Activated T-helper 2 cell treated with anti-CD3 and anti-CD28 coated beads, Interferon-gamma antibody, Interleukin-2, Interleukin-4, amounts not matched to agents 10 μg/mL and 5 μg/mL and 100 μg/mL, durations not matched to agents 14 hours and 24 hours and 36 hours (primary cell): ENCODE measurements at regions not wholly inside any gene's neighbourhood (a gene's known extent, or its start where the extent isn't known, plus 50 kb on each side); places are given as distances from the start of the nearest gene placed in this dataset.
"Not testable (repeated sequence)": the region's sequence is repeated elsewhere in the genome, so short reads cannot be mapped to it uniquely, and the experiment has no call there.

Source experiments
- DNase-seq: peaks from one replicate; pipeline ENCODE4 v3.0.0; 2021; ENCODE audit warnings: low spot score
- H3K27ac Mint-ChIP-seq: one replicate; pipeline ENCODE4 v1.8.0; 2021; ENCODE audit warnings: mixed read lengths
- H3K27me3 Mint-ChIP-seq: one replicate; pipeline ENCODE4 v1.8.0; 2021; ENCODE audit warnings: low read depth, mixed read lengths
- H3K36me3 Mint-ChIP-seq: one replicate; pipeline ENCODE4 v1.8.0; 2021; ENCODE audit warnings: low read depth, mixed read lengths
- H3K4me1 Mint-ChIP-seq: one replicate; pipeline ENCODE4 v1.8.0; 2021; ENCODE audit warnings: low read depth, mixed read lengths
- H3K4me3 Mint-ChIP-seq: one replicate; pipeline ENCODE4 v1.8.0; 2021; ENCODE audit warnings: low read depth, mild to moderate bottlenecking, moderate library complexity, mixed read lengths
- H3K9me3 Mint-ChIP-seq: one replicate; pipeline ENCODE4 v1.8.0; 2021; ENCODE audit warnings: mixed read lengths
- intact Hi-C: fragments of 100-400 bp; cut with micrococcal nuclease; formaldehyde crosslinking; loops from one replicate; pipeline ENCODE4 v1.15.1; 2023

GRCh38 chr3:67940210-67940952 lies 286.0 kb upstream of the SUCLG2 start:
- Mint-ChIP-seq H3K27ac (no peak overlapping the region), H3K36me3 (no peaks in the 10 kb centered on the region), H3K27me3 (no peaks in the 10 kb centered on the region), H3K4me1 (no peaks in the 10 kb centered on the region), H3K4me3 (no peak overlapping the region), H3K9me3 (peaks cover 5% of the 10 kb centered on the region)
- DNase-seq, result no peak
- intact Hi-C loops, result no loop called here

- H3K36me3 Mint-ChIP-seq, result no peaks in the 10 kb centered on the region
- no peak overlapping the region for H3K27ac Mint-ChIP-seq
- intact Hi-C loops, result no loop called here
- H3K4me3 Mint-ChIP-seq, result no peak overlapping the region
- H3K9me3 Mint-ChIP-seq, result peaks cover 9% of the 10 kb centered on the region
- no peak for DNase-seq
- H3K4me1 Mint-ChIP-seq, result no peaks in the 10 kb centered on the region
- H3K27me3 Mint-ChIP-seq, result no peaks in the 10 kb centered on the region
Observed at GRCh38 chr3:67937498-67938118, 283.2 kb upstream of the SUCLG2 start.

- H3K27me3 Mint-ChIP-seq, H3K4me1 Mint-ChIP-seq, DNase-seq, intact Hi-C loops, H3K36me3 Mint-ChIP-seq, H3K4me3 Mint-ChIP-seq, H3K27ac Mint-ChIP-seq, H3K9me3 Mint-ChIP-seq: not testable (repeated sequence)
Observed at GRCh38 chr3:67930394-67930793, 276.0 kb upstream of the SUCLG2 start.

GRCh38 chr3:67923796-67924195 lies 269.4 kb upstream of the SUCLG2 start:
- Mint-ChIP-seq H3K9me3 (no peaks in the 10 kb centered on the region), H3K27ac (no peak overlapping the region), H3K4me3 (no peak overlapping the region), H3K27me3 (no peaks in the 10 kb centered on the region), H3K4me1 (no peaks in the 10 kb centered on the region), H3K36me3 (no peaks in the 10 kb centered on the region)
- no peak for DNase-seq
- intact Hi-C loops, result no loop called here

- Mint-ChIP-seq H3K4me1 (no peaks in the 10 kb centered on the region), H3K27me3 (no peaks in the 10 kb centered on the region), H3K9me3 (no peaks in the 10 kb centered on the region), H3K36me3 (no peaks in the 10 kb centered on the region), H3K4me3 (no peak overlapping the region), H3K27ac (no peak overlapping the region)
- intact Hi-C loops, result no loop called here
- no peak for DNase-seq
Observed at GRCh38 chr3:67920969-67921368, 266.6 kb upstream of the SUCLG2 start.

- no peaks in the 10 kb centered on the region for H3K4me1 Mint-ChIP-seq
- no peaks in the 10 kb centered on the region for H3K36me3 Mint-ChIP-seq
- intact Hi-C loops, result no loop called here
- H3K4me3 Mint-ChIP-seq, result no peak overlapping the region
- no peak for DNase-seq
- no peaks in the 10 kb centered on the region for H3K27me3 Mint-ChIP-seq
- H3K9me3 Mint-ChIP-seq, result no peaks in the 10 kb centered on the region
- H3K27ac Mint-ChIP-seq, result no peak overlapping the region
Observed at GRCh38 chr3:67920311-67920710, 265.9 kb upstream of the SUCLG2 start.

GRCh38 chr3:67916353-67916752 lies 261.9 kb upstream of the SUCLG2 start:
- Mint-ChIP-seq H3K4me3 (no peak overlapping the region), H3K9me3 (no peaks in the 10 kb centered on the region), H3K36me3 (no peaks in the 10 kb centered on the region), H3K27ac (no peak overlapping the region), H3K27me3 (no peaks in the 10 kb centered on the region), H3K4me1 (no peaks in the 10 kb centered on the region)
- intact Hi-C loops, result no loop called here
- no peak for DNase-seq

GRCh38 chr3:67907735-67908134 lies 253.3 kb upstream of the SUCLG2 start:
- no peaks in the 10 kb centered on the region for H3K9me3 Mint-ChIP-seq
- no peak overlapping the region for H3K27ac Mint-ChIP-seq
- no peaks in the 10 kb centered on the region for H3K36me3 Mint-ChIP-seq
- H3K27me3 Mint-ChIP-seq, result no peaks in the 10 kb centered on the region
- intact Hi-C loops, result no loop called here
- no peaks in the 10 kb centered on the region for H3K4me1 Mint-ChIP-seq
- no peak overlapping the region for H3K4me3 Mint-ChIP-seq
- DNase-seq, result no peak

- Mint-ChIP-seq H3K9me3 (no peaks in the 10 kb centered on the region), H3K36me3 (no peaks in the 10 kb centered on the region), H3K27me3 (no peaks in the 10 kb centered on the region), H3K27ac (no peak overlapping the region), H3K4me3 (no peak overlapping the region), H3K4me1 (no peaks in the 10 kb centered on the region)
- intact Hi-C loops, result no loop called here
- DNase-seq, result no peak
Observed at GRCh38 chr3:67906261-67906660, 251.8 kb upstream of the SUCLG2 start.

- Mint-ChIP-seq H3K36me3 (no peaks in the 10 kb centered on the region), H3K27ac (no peak overlapping the region), H3K9me3 (no peaks in the 10 kb centered on the region), H3K4me1 (no peaks in the 10 kb centered on the region), H3K27me3 (no peaks in the 10 kb centered on the region), H3K4me3 (no peak overlapping the region)
- intact Hi-C loops, result no loop called here
- no peak for DNase-seq
Observed at GRCh38 chr3:67901681-67902080, 247.3 kb upstream of the SUCLG2 start.

GRCh38 chr3:67898916-67899315 lies 244.5 kb upstream of the SUCLG2 start:
- Mint-ChIP-seq H3K9me3 (no peaks in the 10 kb centered on the region), H3K4me1 (no peaks in the 10 kb centered on the region), H3K27me3 (peaks cover 2% of the 10 kb centered on the region), H3K4me3 (no peak overlapping the region), H3K36me3 (no peaks in the 10 kb centered on the region), H3K27ac (no peak overlapping the region)
- intact Hi-C loops, result no loop called here
- DNase-seq, result no peak

GRCh38 chr3:67897351-67898336 lies 243.2 kb upstream of the SUCLG2 start:
- no peaks in the 10 kb centered on the region for H3K4me1 Mint-ChIP-seq
- no peak overlapping the region for H3K4me3 Mint-ChIP-seq
- peaks cover 2% of the 10 kb centered on the region for H3K27me3 Mint-ChIP-seq
- no peaks in the 10 kb centered on the region for H3K36me3 Mint-ChIP-seq
- H3K9me3 Mint-ChIP-seq, result no peaks in the 10 kb centered on the region
- H3K27ac Mint-ChIP-seq, result no peak overlapping the region
- intact Hi-C loops, result no loop called here
- no peak for DNase-seq

GRCh38 chr3:67896130-67896529 lies 241.7 kb upstream of the SUCLG2 start:
- no peak overlapping the region for H3K4me3 Mint-ChIP-seq
- no peaks in the 10 kb centered on the region for H3K9me3 Mint-ChIP-seq
- H3K4me1 Mint-ChIP-seq, result no peaks in the 10 kb centered on the region
- intact Hi-C loops, result no loop called here
- no peaks in the 10 kb centered on the region for H3K36me3 Mint-ChIP-seq
- H3K27ac Mint-ChIP-seq, result no peak overlapping the region
- DNase-seq, result no peak
- peaks cover 2% of the 10 kb centered on the region for H3K27me3 Mint-ChIP-seq
